ENCODE measurements at regions not wholly inside any gene's neighbourhood (a gene's known extent, or its start where the extent isn't known, plus 50 kb on each side); places are given as distances from the start of the nearest gene placed in this dataset.

DNA sequence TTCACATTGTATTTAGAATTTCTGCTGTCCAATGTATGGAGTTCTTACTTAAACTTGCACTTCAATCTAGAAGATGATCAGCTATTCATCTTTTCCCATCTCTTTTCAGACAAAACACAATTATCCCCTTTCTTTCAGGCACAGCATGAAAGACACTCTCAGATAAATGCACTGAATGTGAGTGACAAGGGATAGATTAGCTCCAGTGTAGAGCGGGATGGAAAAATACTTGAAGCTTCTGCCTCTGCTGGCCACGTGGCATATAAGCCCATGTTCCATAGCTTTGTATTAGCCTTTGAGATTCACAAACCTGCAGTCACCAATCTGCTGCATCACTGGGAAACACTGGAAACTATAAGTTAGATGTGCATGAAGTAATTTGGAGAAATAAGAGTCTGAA, 162.2 kb upstream of the FAM3C start (continued):
- TF ChIP-seq EZH2 (IDR thresholded peaks at IDR 0.05) (no peak), ZFX (IDR thresholded peaks at IDR 0.05) (no peak)

DNA sequence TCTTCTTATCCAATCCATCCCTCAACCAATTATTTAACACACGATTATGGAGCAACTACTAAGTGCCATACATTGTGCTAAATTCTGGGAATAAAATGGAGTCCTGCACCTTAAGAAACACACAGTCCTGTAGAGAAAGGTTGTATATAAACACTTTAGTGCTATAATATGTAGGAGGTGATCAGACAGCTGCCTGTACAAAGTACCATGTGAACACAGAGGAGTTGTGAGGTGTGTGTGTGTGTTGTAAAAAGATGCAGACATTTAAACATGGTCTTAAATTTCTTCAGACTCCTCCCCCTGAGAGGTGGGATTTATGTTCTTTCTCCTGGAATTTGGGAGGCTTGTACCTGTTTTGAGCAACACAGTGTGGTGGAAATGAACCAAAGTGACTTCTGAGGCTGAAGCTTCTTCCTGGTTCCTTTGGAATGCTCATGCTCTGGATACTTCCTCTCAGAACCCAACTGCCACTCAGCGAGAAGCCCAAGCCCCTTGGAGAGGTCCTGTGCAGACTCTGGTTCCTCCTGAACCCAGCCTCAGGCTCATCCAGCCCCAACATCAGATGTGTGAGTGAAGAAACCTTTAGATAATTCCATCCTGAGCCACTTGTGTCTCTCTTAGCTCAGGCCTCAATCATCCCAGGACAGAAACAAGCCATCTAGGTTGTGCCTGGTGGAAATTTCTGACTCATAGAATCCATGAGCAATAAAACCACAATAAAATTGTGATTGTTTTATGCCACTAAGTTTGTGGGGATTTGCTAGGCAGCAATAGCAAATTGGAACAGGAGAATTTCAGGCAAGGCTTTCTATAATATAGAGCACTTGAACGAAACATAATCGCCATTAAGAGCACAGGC, 161.2 kb upstream of the FAM3C start:
- H3K36me3 ChIP-seq (ENCODE audit: control insufficient read depth in 1 of 2, insufficient read depth in 2 of 2, low read length in 2 of 2): no peaks in the 10 kb centered on the region
- no peak overlapping the region for H3K9ac ChIP-seq (ENCODE audit: low read length)
- no peaks in the 10 kb centered on the region for H3K9me2 ChIP-seq (ENCODE audit: insufficient read depth)
- no peaks in the 10 kb centered on the region for H3K27me3 ChIP-seq (ENCODE audit: insufficient read depth, low read length)
- intact Hi-C loops (cut with micrococcal nuclease): no loop called here
- no peaks in the 10 kb centered on the region for H3K9me3 ChIP-seq (ENCODE audit: control insufficient read depth in 1 of 2, insufficient read depth in 1 of 2, low read depth in 1 of 2, low read length in 2 of 2)
- H3K27ac ChIP-seq (ENCODE audit: low read depth, low read length): peak overlapping the region; percentile 26; the same call in 1 of the 2 replicates
- ATAC-seq (peak; percentile 65), DNase-seq (ENCODE audit: low read depth, low spot score) (no peak)
- peak overlapping the region; percentile 22 for H3K4me2 ChIP-seq (ENCODE audit: low read length)
- ChIA-PET RAD21 (ENCODE audit: low non-redundant PET in 1 of 2, low total read pairs in 2 of 2, uncharacterized antibody in 2 of 2, unreplicated experiment in 2 of 2) (no interaction called here), POLR2A (no interaction called here), CTCF (interaction anchor here (1.8 to 2.8 kb wide), 2 partner anchors 190 to 437 kb away, joined by 4 to 18 read pairs; no protein-coding TSS in a partner anchor)
- H3K4me1 ChIP-seq (ENCODE audit: control insufficient read depth in 1 of 2, insufficient read depth in 2 of 2, low read length in 2 of 2): peaks cover 8 to 25% of the 10 kb centered on the region in 2 experiments; a peak in 2 of 4 replicates
- BruUV-seq (replicated peaks): no TSS peak
- no peaks in the 10 kb centered on the region for H4K20me1 ChIP-seq (ENCODE audit: insufficient read depth)
- no peak overlapping the region for H3K4me3 ChIP-seq (replicated peaks in 1 of 2; ENCODE audit: low read depth in 1 of 2, low read length in 2 of 2)
- no peaks in the 10 kb centered on the region for H3K79me2 ChIP-seq (ENCODE audit: insufficient read depth, low read length)
- H2AFZ ChIP-seq (ENCODE audit: low read depth, low read length, poor library complexity, severe bottlenecking): peak overlapping the region; percentile 59
- TF ChIP-seq, protein P1, sequence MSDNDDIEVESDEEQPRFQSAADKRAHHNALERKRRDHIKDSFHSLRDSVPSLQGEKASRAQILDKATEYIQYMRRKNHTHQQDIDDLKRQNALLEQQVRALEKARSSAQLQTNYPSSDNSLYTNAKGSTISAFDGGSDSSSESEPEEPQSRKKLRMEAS (IDR thresholded peaks at IDR 0.05): peak; percentile 39; the same call in 1 of the 2 replicates
- TF ChIP-seq, protein P2, sequence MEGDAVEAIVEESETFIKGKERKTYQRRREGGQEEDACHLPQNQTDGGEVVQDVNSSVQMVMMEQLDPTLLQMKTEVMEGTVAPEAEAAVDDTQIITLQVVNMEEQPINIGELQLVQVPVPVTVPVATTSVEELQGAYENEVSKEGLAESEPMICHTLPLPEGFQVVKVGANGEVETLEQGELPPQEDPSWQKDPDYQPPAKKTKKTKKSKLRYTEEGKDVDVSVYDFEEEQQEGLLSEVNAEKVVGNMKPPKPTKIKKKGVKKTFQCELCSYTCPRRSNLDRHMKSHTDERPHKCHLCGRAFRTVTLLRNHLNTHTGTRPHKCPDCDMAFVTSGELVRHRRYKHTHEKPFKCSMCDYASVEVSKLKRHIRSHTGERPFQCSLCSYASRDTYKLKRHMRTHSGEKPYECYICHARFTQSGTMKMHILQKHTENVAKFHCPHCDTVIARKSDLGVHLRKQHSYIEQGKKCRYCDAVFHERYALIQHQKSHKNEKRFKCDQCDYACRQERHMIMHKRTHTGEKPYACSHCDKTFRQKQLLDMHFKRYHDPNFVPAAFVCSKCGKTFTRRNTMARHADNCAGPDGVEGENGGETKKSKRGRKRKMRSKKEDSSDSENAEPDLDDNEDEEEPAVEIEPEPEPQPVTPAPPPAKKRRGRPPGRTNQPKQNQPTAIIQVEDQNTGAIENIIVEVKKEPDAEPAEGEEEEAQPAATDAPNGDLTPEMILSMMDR (IDR thresholded peaks at IDR 0.05 in 2 of 3, conservative IDR thresholded peaks at IDR 0.05 in 1 of 3; ENCODE audit: borderline replicate concordance in 1 of 3, insufficient read depth in 1 of 3, low read depth in 2 of 3, low read length in 2 of 3): no peak
- no peak for TF ChIP-seq TCF7L2 (IDR thresholded peaks at IDR 0.05; ENCODE audit: borderline replicate concordance, extremely low read depth, insufficient read depth, insufficient read length)
- TF ChIP-seq, protein P3, sequence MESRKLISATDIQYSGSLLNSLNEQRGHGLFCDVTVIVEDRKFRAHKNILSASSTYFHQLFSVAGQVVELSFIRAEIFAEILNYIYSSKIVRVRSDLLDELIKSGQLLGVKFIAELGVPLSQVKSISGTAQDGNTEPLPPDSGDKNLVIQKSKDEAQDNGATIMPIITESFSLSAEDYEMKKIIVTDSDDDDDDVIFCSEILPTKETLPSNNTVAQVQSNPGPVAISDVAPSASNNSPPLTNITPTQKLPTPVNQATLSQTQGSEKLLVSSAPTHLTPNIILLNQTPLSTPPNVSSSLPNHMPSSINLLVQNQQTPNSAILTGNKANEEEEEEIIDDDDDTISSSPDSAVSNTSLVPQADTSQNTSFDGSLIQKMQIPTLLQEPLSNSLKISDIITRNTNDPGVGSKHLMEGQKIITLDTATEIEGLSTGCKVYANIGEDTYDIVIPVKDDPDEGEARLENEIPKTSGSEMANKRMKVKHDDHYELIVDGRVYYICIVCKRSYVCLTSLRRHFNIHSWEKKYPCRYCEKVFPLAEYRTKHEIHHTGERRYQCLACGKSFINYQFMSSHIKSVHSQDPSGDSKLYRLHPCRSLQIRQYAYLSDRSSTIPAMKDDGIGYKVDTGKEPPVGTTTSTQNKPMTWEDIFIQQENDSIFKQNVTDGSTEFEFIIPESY (IDR thresholded peaks at IDR 0.05; ENCODE audit: extremely low read depth, insufficient replicate concordance, low read length): no peak
- TF ChIP-seq SP1 (IDR thresholded peaks at IDR 0.05; ENCODE audit: low read depth): peak; percentile 61
- TF ChIP-seq JUND (IDR thresholded peaks at IDR 0.05): peak; percentile 69
- TF ChIP-seq, protein P4, sequence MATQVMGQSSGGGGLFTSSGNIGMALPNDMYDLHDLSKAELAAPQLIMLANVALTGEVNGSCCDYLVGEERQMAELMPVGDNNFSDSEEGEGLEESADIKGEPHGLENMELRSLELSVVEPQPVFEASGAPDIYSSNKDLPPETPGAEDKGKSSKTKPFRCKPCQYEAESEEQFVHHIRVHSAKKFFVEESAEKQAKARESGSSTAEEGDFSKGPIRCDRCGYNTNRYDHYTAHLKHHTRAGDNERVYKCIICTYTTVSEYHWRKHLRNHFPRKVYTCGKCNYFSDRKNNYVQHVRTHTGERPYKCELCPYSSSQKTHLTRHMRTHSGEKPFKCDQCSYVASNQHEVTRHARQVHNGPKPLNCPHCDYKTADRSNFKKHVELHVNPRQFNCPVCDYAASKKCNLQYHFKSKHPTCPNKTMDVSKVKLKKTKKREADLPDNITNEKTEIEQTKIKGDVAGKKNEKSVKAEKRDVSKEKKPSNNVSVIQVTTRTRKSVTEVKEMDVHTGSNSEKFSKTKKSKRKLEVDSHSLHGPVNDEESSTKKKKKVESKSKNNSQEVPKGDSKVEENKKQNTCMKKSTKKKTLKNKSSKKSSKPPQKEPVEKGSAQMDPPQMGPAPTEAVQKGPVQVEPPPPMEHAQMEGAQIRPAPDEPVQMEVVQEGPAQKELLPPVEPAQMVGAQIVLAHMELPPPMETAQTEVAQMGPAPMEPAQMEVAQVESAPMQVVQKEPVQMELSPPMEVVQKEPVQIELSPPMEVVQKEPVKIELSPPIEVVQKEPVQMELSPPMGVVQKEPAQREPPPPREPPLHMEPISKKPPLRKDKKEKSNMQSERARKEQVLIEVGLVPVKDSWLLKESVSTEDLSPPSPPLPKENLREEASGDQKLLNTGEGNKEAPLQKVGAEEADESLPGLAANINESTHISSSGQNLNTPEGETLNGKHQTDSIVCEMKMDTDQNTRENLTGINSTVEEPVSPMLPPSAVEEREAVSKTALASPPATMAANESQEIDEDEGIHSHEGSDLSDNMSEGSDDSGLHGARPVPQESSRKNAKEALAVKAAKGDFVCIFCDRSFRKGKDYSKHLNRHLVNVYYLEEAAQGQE (IDR thresholded peaks at IDR 0.05; ENCODE audit: low read depth): no peak
- TF ChIP-seq EZH2 (IDR thresholded peaks at IDR 0.05): no peak
- TF ChIP-seq ZNF274 (IDR thresholded peaks at IDR 0.05; ENCODE audit: low read depth, low read length): no peak
- no peak for TF ChIP-seq YY1 (IDR thresholded peaks at IDR 0.05; ENCODE audit: extremely low read depth, insufficient replicate concordance, low read depth, low read length)
- no peak for TF ChIP-seq EGR1 (IDR thresholded peaks at IDR 0.05; ENCODE audit: low read depth)
- no peak for TF ChIP-seq POLR2AphosphoS5 (IDR thresholded peaks at IDR 0.05; ENCODE audit: low read depth, low read length)
- TF ChIP-seq, protein P5, sequence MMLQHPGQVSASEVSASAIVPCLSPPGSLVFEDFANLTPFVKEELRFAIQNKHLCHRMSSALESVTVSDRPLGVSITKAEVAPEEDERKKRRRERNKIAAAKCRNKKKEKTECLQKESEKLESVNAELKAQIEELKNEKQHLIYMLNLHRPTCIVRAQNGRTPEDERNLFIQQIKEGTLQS (IDR thresholded peaks at IDR 0.05): no peak
- no peak for TF ChIP-seq SIN3A (IDR thresholded peaks at IDR 0.05; ENCODE audit: low read depth)
